H1 (cell line): ENCODE measurements at regions not wholly inside any gene's neighbourhood (a gene's known extent, or its start where the extent isn't known, plus 50 kb on each side); places are given as distances from the start of the nearest gene placed in this dataset.

ENCODE experiments used
- BACH1 ChIP-seq: IDR thresholded peaks from 2 replicates; pipeline ENCODE4 v1.6.1; 2012; ENCODE audit warnings: low read length, improper control_type of control experiment
- EGR1 ChIP-seq: IDR thresholded peaks from 2 replicates; pipeline ENCODE4 v1.6.1; 2011; ENCODE audit warnings: low read depth, low read length, borderline replicate concordance
- KDM5A ChIP-seq: fragments of 200-600 bp; IDR thresholded peaks from 2 replicates; pipeline ENCODE4 v1.7.1; 2012; ENCODE audit warnings: mild to moderate bottlenecking, low read length, inconsistent platforms, mixed read lengths
- POLR2A ChIP-seq, 2 experiments: IDR thresholded peaks; 1 replicate in 1 of 2; 2 replicates in 1 of 2; pipeline ENCODE4 v1.6.1; 2011; ENCODE audit warnings: low read depth in 2 of 2, low read length in 2 of 2, mild to moderate bottlenecking in 2 of 2; ENCODE audit errors: control extremely low read depth in 1 of 2
- POLR2AphosphoS5 ChIP-seq: IDR thresholded peaks from 2 replicates; pipeline ENCODE4 v1.6.1; 2011; ENCODE audit warnings: low read depth, low read length
- RAD21 ChIP-seq, 2 experiments: IDR thresholded peaks in 1 of 2; conservative IDR thresholded peaks in 1 of 2; 2 replicates each; pipeline ENCODE4 v1.6.1; 2011; ENCODE audit warnings: low read depth in 2 of 2, low read length in 2 of 2, improper control_type of control experiment in 1 of 2, inconsistent platforms in 1 of 2, mild to moderate bottlenecking in 1 of 2, moderate library complexity in 1 of 2
- SAP30 ChIP-seq: fragments of 300-600 bp; sonication (generic); IDR thresholded peaks from 2 replicates; pipeline ENCODE4 v1.7.1; 2012; ENCODE audit warnings: low read length, moderate library complexity, mild to moderate bottlenecking, inconsistent platforms; ENCODE audit not compliant: insufficient read depth, insufficient replicate concordance
- SIX5 ChIP-seq: IDR thresholded peaks from 2 replicates; pipeline ENCODE4 v1.6.1; 2011; ENCODE audit warnings: mild to moderate bottlenecking, low read depth, low read length
- SRF ChIP-seq: IDR thresholded peaks from 2 replicates; pipeline ENCODE4 v1.6.1; 2011; ENCODE audit warnings: mild to moderate bottlenecking, low read depth, low read length, moderate library complexity
- TCF12 ChIP-seq: IDR thresholded peaks from 2 replicates; pipeline ENCODE4 v1.6.1; 2011; ENCODE audit warnings: low read depth, mild to moderate bottlenecking, low read length
- TF ChIP-seq, protein P1 (sequence below), 3 experiments: IDR thresholded peaks; 1 replicate in 2 of 3; 2 replicates in 1 of 3; pipeline versions ENCODE4 v1.5.1 to v1.6.1; 2011; ENCODE audit warnings: low read length in 3 of 3, mild to moderate bottlenecking in 3 of 3, inconsistent platforms in 2 of 3, low read depth in 1 of 3, moderate library complexity in 1 of 3; ENCODE audit not compliant: insufficient read depth in 1 of 3; ENCODE audit errors: control extremely low read depth in 1 of 3
- TF ChIP-seq, protein P2 (sequence below): IDR thresholded peaks from 2 replicates; pipeline ENCODE4 v1.6.1; 2012; ENCODE audit warnings: inconsistent platforms

DNA sequence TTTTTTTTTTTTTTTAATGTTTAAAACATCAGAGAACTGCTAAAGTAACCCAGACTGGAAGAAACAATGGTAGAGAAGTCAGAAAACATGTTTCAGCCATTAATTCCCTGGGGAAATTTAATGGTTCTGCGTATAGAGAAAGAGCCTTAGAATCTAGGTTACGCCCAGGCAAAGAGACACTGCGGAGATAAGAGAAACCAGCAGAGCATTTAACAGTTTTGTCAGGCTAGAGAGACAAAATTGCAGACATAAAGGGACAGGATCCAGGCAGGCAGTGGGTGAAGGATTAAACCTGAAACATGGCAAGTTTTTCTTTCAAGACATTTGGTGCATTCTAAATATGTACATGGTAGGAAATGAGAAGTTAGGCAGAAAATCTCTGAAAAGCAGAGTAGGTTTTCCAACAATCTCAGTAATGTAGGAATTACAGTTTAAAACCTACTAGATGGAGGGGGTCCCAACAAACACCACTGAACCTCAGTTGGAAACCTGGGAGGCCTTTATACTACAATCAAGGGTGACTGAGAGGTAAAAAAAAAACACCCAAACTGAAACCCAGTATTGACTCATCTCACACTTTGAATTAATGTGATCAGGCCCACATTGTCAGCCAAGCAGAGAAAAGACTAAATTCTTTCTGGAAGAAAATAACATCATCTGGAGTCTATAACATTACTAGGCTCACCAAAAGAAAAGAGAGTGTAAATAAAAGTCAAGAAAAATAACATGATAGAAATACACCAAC, 254.2 kb upstream of the NWD2 start:
- TF ChIP-seq POLR2AphosphoS5 (no peak), POLR2A (IDR thresholded peaks at IDR 0.05; ENCODE audit: control extremely low read depth in 1 of 2, low read depth in 2 of 2, low read length in 2 of 2) (no peak), SRF (no peak), TCF12 (no peak), EGR1 (no peak), SIX5 (no peak), RAD21 (IDR thresholded peaks at IDR 0.05 in 1 of 2, conservative IDR thresholded peaks at IDR 0.05 in 1 of 2; ENCODE audit: low read depth in 2 of 2, low read length in 2 of 2) (no peak), BACH1 (no peak), SAP30 (no peak), KDM5A (no peak)
- TF ChIP-seq, protein P1, sequence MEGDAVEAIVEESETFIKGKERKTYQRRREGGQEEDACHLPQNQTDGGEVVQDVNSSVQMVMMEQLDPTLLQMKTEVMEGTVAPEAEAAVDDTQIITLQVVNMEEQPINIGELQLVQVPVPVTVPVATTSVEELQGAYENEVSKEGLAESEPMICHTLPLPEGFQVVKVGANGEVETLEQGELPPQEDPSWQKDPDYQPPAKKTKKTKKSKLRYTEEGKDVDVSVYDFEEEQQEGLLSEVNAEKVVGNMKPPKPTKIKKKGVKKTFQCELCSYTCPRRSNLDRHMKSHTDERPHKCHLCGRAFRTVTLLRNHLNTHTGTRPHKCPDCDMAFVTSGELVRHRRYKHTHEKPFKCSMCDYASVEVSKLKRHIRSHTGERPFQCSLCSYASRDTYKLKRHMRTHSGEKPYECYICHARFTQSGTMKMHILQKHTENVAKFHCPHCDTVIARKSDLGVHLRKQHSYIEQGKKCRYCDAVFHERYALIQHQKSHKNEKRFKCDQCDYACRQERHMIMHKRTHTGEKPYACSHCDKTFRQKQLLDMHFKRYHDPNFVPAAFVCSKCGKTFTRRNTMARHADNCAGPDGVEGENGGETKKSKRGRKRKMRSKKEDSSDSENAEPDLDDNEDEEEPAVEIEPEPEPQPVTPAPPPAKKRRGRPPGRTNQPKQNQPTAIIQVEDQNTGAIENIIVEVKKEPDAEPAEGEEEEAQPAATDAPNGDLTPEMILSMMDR (IDR thresholded peaks at IDR 0.05; ENCODE audit: control extremely low read depth in 1 of 3, insufficient read depth in 1 of 3, low read depth in 1 of 3, low read length in 3 of 3) = no peak
- TF ChIP-seq, protein P2, sequence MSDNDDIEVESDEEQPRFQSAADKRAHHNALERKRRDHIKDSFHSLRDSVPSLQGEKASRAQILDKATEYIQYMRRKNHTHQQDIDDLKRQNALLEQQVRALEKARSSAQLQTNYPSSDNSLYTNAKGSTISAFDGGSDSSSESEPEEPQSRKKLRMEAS = no peak
